Breast epithelium (tissue), 4 donors: ENCODE measurements at regions not wholly inside any gene's neighbourhood (a gene's known extent, or its start where the extent isn't known, plus 50 kb on each side); places are given as distances from the start of the nearest gene placed in this dataset.

ENCODE experiments used
- DNase-seq, 2 donors: peaks; one replicate each; pipeline ENCODE4 v3.0.0-alpha.2; 2019; ENCODE audit warnings: low spot score in 2 of 2
- H3K27ac ChIP-seq, 2 donors: fragments of 200-600 bp; sonication (generic) in 1 of 2; one replicate each; pipeline ENCODE4 v1.5.1; 2016 to 2019; ENCODE audit warnings: mild to moderate bottlenecking in 1 of 2
- H3K27me3 ChIP-seq, 2 donors: fragments of 200-600 bp; sonication (generic) in 1 of 2; one replicate each; pipeline versions ENCODE4 v1.5.1 to v1.6.0; 2017 to 2019; ENCODE audit warnings: control low read depth in 1 of 2, mild to moderate bottlenecking in 1 of 2
- H3K36me3 ChIP-seq: fragments of 200-600 bp; one replicate; pipeline ENCODE4 v1.5.1; 2019
- H3K4me1 ChIP-seq, 2 donors: fragments of 200-600 bp; sonication (generic); one replicate each; pipeline ENCODE4 v1.5.1; 2016 to 2019; ENCODE audit warnings: control low read depth in 1 of 2
- H3K4me3 ChIP-seq, 3 donors: fragments of 200-600 bp; sonication (generic); 1 replicate in 2 of 3; 2 replicates in 1 of 3; pipeline ENCODE4 v1.5.1; 2016 to 2019; ENCODE audit warnings: mild to moderate bottlenecking in 3 of 3, moderate library complexity in 2 of 3
- H3K9me3 ChIP-seq, 2 donors: fragments of 200-600 bp; sonication (generic) in 1 of 2; one replicate each; pipeline ENCODE4 v1.5.1; 2016 to 2019; ENCODE audit warnings: control low read depth in 1 of 2
- POLR2A ChIP-seq: fragments of 450-650 bp; IDR thresholded peaks from one replicate; pipeline ENCODE4 v1.6.1; 2016; ENCODE audit warnings: antibody characterized with exemption, mild to moderate bottlenecking, moderate library complexity
- POLR2AphosphoS5 ChIP-seq, 3 donors: sonication (generic); formaldehyde crosslinking; IDR thresholded peaks; one replicate each; pipeline ENCODE4 v1.6.1; 2017; ENCODE audit warnings: antibody characterized with exemption in 3 of 3
- intact Hi-C: fragments of 100-400 bp; cut with DNase I; formaldehyde crosslinking; loops from one replicate; pipeline ENCODE4 v1.15.1; 2023; ENCODE audit warnings: low total_unique reads
- TF ChIP-seq, protein P1 (sequence below), 3 donors: fragments of 450-650 bp; IDR thresholded peaks; one replicate each; pipeline ENCODE4 v1.5.1; 2016 to 2017; ENCODE audit warnings: antibody characterized with exemption in 3 of 3, mild to moderate bottlenecking in 3 of 3, moderate library complexity in 3 of 3

DNA sequence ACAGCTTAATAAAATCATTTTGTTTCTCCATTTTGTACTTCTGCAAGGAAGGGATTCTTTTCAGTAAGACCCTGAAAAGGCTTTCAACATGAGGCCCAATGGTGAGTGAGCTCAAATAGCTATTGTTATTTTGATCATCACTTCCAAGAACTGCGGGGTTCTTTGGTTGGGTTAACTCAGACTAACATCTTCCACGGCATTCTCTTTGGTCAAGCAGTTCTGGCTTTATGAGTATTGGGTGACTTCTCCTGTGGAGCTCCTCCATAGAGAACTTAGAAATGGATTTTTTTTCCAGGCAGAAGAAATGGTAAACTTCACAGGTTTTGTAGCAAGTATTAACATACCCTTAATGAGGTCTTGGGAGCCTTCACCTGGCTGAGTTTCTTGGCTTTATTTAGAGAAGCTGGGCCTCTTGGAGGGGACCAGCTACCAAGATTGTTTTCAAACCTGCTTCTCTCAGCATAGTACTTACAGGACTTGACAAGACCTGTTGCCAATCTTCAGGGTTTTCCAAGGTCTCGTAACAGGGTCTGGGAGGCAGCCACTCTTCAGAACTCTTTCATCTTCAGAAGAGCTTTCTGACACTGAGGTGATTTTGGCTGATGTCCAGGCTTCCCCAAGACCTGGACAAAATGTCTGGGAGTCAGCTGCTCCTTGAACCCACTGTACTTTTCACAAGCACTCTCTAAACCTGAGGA is 353.2 kb upstream of the ETAA1 start:
- DNase-seq, result no peak
- Histone ChIP-seq H3K27me3 (no peaks in the 10 kb centered on the region), H3K9me3 (no peaks in the 10 kb centered on the region), H3K27ac (no peak overlapping the region), H3K4me1 (no peaks in the 10 kb centered on the region), H3K36me3 (no peaks in the 10 kb centered on the region), H3K4me3 (no peak overlapping the region)
- intact Hi-C loops, result no loop called here
- TF ChIP-seq, protein P1, sequence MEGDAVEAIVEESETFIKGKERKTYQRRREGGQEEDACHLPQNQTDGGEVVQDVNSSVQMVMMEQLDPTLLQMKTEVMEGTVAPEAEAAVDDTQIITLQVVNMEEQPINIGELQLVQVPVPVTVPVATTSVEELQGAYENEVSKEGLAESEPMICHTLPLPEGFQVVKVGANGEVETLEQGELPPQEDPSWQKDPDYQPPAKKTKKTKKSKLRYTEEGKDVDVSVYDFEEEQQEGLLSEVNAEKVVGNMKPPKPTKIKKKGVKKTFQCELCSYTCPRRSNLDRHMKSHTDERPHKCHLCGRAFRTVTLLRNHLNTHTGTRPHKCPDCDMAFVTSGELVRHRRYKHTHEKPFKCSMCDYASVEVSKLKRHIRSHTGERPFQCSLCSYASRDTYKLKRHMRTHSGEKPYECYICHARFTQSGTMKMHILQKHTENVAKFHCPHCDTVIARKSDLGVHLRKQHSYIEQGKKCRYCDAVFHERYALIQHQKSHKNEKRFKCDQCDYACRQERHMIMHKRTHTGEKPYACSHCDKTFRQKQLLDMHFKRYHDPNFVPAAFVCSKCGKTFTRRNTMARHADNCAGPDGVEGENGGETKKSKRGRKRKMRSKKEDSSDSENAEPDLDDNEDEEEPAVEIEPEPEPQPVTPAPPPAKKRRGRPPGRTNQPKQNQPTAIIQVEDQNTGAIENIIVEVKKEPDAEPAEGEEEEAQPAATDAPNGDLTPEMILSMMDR (IDR thresholded peaks at IDR 0.05), result no peak
- TF ChIP-seq POLR2AphosphoS5 (IDR thresholded peaks at IDR 0.05) (no peak), POLR2A (no peak)

DNA sequence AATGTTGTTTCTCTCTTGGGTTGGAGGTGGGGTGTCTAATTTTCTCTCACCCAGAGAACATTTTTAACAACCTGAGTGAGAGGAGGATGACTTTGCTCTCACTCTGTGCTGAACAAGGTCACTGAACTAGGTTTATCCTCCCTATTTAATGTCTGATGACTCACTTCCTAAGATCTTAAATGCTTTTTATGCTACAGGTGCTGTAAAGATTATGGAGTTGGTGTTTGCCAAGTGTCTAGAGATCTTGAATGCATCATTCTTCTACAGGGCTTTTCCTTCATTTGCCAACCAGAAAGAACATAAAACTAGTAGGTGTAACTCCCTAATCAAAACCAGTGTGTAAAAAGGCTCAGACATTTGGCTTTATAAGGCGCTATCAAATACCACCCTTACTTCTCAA is 350.5 kb upstream of the ETAA1 start:
- Histone ChIP-seq H3K27ac (no peak overlapping the region), H3K27me3 (no peaks in the 10 kb centered on the region), H3K4me3 (no peak overlapping the region), H3K9me3 (no peaks in the 10 kb centered on the region), H3K36me3 (no peaks in the 10 kb centered on the region), H3K4me1 (no peaks in the 10 kb centered on the region)
- TF ChIP-seq, protein P1 (IDR thresholded peaks at IDR 0.05), result no peak
- TF ChIP-seq POLR2A (no peak), POLR2AphosphoS5 (IDR thresholded peaks at IDR 0.05) (no peak)
- no peak for DNase-seq
- intact Hi-C loops, result no loop called here

DNA sequence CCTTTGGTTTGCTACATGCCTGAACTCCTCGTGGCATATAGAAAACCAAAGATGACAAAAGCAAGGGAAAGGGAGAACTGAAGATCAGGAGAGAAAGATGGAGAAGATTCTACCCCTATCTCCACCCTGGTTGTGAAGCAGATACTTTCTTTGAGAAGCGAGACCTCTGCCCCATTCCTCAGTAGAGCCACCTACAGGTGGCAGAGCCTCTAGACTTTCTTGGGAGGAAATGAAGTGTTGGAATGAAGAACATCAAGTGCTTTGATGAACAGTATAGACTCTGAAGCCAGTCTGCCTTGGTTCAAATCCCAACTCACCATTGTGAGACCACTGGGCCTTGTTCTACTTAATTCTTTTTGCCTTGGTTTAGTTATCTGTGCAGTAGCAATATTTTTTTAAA is 348.8 kb upstream of the ETAA1 start:
- TF ChIP-seq POLR2AphosphoS5 (IDR thresholded peaks at IDR 0.05), result no peak
- TF ChIP-seq POLR2A, result no peak
- TF ChIP-seq, protein P1 (IDR thresholded peaks at IDR 0.05), result no peak
- intact Hi-C loops, result no loop called here

DNA sequence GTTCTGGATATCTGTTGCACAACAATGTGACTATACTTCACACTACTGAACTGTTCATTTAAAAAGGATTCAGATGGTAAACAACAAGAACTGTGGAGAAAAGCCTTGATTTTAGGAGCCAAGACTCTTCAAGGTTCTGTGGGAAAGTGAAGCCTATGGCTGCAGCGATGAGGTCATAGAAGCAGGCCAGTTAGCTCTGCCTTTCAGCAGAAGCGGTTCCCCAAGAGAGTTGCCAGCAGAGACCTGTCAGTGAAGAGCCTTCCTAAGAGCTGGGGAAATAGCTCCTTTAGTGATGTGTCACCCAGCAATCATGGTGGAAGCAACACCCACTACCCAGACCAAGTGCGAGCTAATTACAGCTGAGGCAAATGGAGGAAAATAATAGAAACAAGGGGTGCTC is 346.5 kb upstream of the ETAA1 start:
- no peaks in the 10 kb centered on the region for H3K4me1 ChIP-seq
- no peak overlapping the region for H3K4me3 ChIP-seq
- no peak overlapping the region for H3K27ac ChIP-seq
- no peak for DNase-seq
- no peaks in the 10 kb centered on the region for H3K36me3 ChIP-seq
- intact Hi-C loops, result no loop called here
- TF ChIP-seq, protein P1 (IDR thresholded peaks at IDR 0.05), result no peak
- TF ChIP-seq POLR2AphosphoS5 (IDR thresholded peaks at IDR 0.05), result no peak
- TF ChIP-seq POLR2A, result no peak
- H3K9me3 ChIP-seq, result no peaks in the 10 kb centered on the region
- no peaks in the 10 kb centered on the region for H3K27me3 ChIP-seq

More for the DNA sequence above, 348.8 kb upstream of the ETAA1 start:
- no peaks in the 10 kb centered on the region for H3K9me3 ChIP-seq
- no peaks in the 10 kb centered on the region for H3K36me3 ChIP-seq
- no peak for DNase-seq
- H3K27me3 ChIP-seq, result no peaks in the 10 kb centered on the region
- no peaks in the 10 kb centered on the region for H3K4me1 ChIP-seq
- no peak overlapping the region for H3K4me3 ChIP-seq
- H3K27ac ChIP-seq, result no peak overlapping the region

DNA sequence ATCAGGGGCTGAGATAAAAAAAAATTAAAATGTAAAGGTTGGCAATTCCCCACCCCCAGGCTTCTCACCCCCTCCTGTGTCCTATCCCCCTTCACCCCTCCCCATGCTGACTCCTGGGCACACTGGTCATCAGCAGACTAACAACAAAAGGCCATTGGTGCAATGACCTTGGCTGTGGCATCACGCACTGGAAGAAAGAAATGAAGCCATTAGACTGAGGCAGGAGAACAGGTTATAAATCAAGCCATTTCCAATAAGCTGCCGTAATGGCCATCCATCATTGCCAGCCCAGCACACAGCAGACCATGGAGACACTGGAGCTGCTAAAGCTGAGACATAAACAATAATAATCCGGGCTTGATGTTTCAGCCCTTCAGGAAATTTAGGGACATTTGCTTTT is 342.4 kb upstream of the ETAA1 start:
- no peaks in the 10 kb centered on the region for H3K27me3 ChIP-seq
- H3K27ac ChIP-seq, result no peak overlapping the region
- DNase-seq, result no peak
- TF ChIP-seq POLR2AphosphoS5 (IDR thresholded peaks at IDR 0.05), result no peak
- no peaks in the 10 kb centered on the region for H3K9me3 ChIP-seq
- no peak overlapping the region for H3K4me3 ChIP-seq
- H3K4me1 ChIP-seq, result no peaks in the 10 kb centered on the region
- H3K36me3 ChIP-seq, result no peaks in the 10 kb centered on the region
- intact Hi-C loops, result no loop called here
